SK-N-SH treated with all-trans-retinoic acid at 6 μM for 48 hours (cell line): ENCODE measurements at regions not wholly inside any gene's neighbourhood (a gene's known extent, or its start where the extent isn't known, plus 50 kb on each side); places are given as distances from the start of the nearest gene placed in this dataset.

Experiments used
- ATAC-seq: fragments of 200-7000 bp; cut with Tn5 transposase; 3 replicates; pipeline ENCODE4 v1.9.1; 2020; ENCODE audit warnings: mild to moderate bottlenecking, moderate library complexity
- ARNTL ChIP-seq: fragments of 450-650 bp; formaldehyde crosslinking; IDR thresholded peaks from 2 replicates; pipeline ENCODE4 v1.5.0; 2020; ENCODE audit warnings: low read depth, mild to moderate bottlenecking, moderate library complexity, borderline replicate concordance
- CREB5 ChIP-seq: fragments of 250-450 bp; sonication (Bioruptor Pico); IDR thresholded peaks from 2 replicates; pipeline ENCODE4 v1.5.1; 2020; ENCODE audit warnings: low read depth, mild to moderate bottlenecking, moderate library complexity
- CSDC2 ChIP-seq: fragments of 250-450 bp; sonication (Bioruptor Pico); IDR thresholded peaks from 2 replicates; pipeline ENCODE4 v1.5.0; 2020; ENCODE audit warnings: mild to moderate bottlenecking, moderate library complexity
- ESRRG ChIP-seq: fragments of 250-450 bp; sonication (Bioruptor Pico); IDR thresholded peaks from 2 replicates; pipeline ENCODE4 v1.6.1; 2021; ENCODE audit warnings: mild to moderate bottlenecking
- ISL1 ChIP-seq: fragments of 250-450 bp; sonication (Bioruptor Pico); IDR thresholded peaks from 2 replicates; pipeline ENCODE4 v2.1.2; 2022; ENCODE audit warnings: mild to moderate bottlenecking, moderate library complexity
- OSR1 ChIP-seq: fragments of 250-450 bp; sonication (Bioruptor Pico); IDR thresholded peaks from 2 replicates; pipeline ENCODE4 v1.8.0; 2022; ENCODE audit warnings: moderate library complexity, mild to moderate bottlenecking, inconsistent platforms
- PATZ1 ChIP-seq: fragments of 250-450 bp; sonication (Bioruptor Pico); IDR thresholded peaks from 2 replicates; pipeline ENCODE4 v1.8.0; 2020; ENCODE audit warnings: mild to moderate bottlenecking, moderate library complexity, borderline replicate concordance
- POU6F1 ChIP-seq: fragments of 250-450 bp; sonication (Bioruptor Pico); IDR thresholded peaks from 2 replicates; pipeline ENCODE4 v1.8.0; 2021; ENCODE audit warnings: low read depth, mild to moderate bottlenecking, moderate library complexity, borderline replicate concordance
- PPARA ChIP-seq: fragments of 250-450 bp; sonication (Bioruptor Pico); IDR thresholded peaks from 2 replicates; pipeline ENCODE4 v1.5.0; 2020; ENCODE audit warnings: mild to moderate bottlenecking, borderline replicate concordance
- RARB ChIP-seq: fragments of 250-450 bp; sonication (Bioruptor Pico); IDR thresholded peaks from 2 replicates; pipeline ENCODE4 v1.8.0; 2021; ENCODE audit warnings: mild to moderate bottlenecking, moderate library complexity
- SNAI2 ChIP-seq: fragments of 250-450 bp; sonication (Bioruptor Pico); IDR thresholded peaks from 2 replicates; pipeline ENCODE4 v1.5.0; 2020; ENCODE audit warnings: mild to moderate bottlenecking, moderate library complexity
- TOX ChIP-seq: fragments of 250-450 bp; sonication (Bioruptor Pico); IDR thresholded peaks from 2 replicates; pipeline ENCODE4 v1.8.0; 2021; ENCODE audit warnings: mild to moderate bottlenecking, moderate library complexity, borderline replicate concordance
- ZC3H10 ChIP-seq: fragments of 250-450 bp; sonication (Bioruptor Pico); IDR thresholded peaks from 2 replicates; pipeline ENCODE4 v1.5.1; 2021; ENCODE audit warnings: mild to moderate bottlenecking, moderate library complexity
- ZFP3 ChIP-seq: fragments of 250-450 bp; sonication (Bioruptor Pico); IDR thresholded peaks from 2 replicates; pipeline ENCODE4 v1.5.0; 2020; ENCODE audit warnings: mild to moderate bottlenecking, moderate library complexity
- ZFP30 ChIP-seq: fragments of 450-650 bp; formaldehyde crosslinking; IDR thresholded peaks from 2 replicates; pipeline ENCODE4 v1.5.0; 2022; ENCODE audit warnings: mild to moderate bottlenecking, moderate library complexity
- ZNF565 ChIP-seq: fragments of 450-650 bp; formaldehyde crosslinking; conservative IDR thresholded peaks from 2 replicates; pipeline ENCODE4 v1.5.0; 2020; ENCODE audit warnings: low read depth, mild to moderate bottlenecking, moderate library complexity
- ZNF70 ChIP-seq: fragments of 450-650 bp; formaldehyde crosslinking; IDR thresholded peaks from 2 replicates; pipeline ENCODE4 v1.5.0; 2020; ENCODE audit warnings: mild to moderate bottlenecking, moderate library complexity
- ZNF8 ChIP-seq: fragments of 450-650 bp; formaldehyde crosslinking; IDR thresholded peaks from 2 replicates; pipeline ENCODE4 v1.5.0; 2020; ENCODE audit warnings: mild to moderate bottlenecking, moderate library complexity
- TF ChIP-seq, protein P1 (sequence below): fragments of 250-450 bp; sonication (Bioruptor Pico); IDR thresholded peaks from 2 replicates; pipeline ENCODE4 v1.5.0; 2020; ENCODE audit warnings: mild to moderate bottlenecking, moderate library complexity
- TF ChIP-seq, protein P2 (sequence below): fragments of 250-450 bp; sonication (Bioruptor Pico); IDR thresholded peaks from 2 replicates; pipeline ENCODE4 v1.5.1; 2021; ENCODE audit warnings: mild to moderate bottlenecking, moderate library complexity

DNA sequence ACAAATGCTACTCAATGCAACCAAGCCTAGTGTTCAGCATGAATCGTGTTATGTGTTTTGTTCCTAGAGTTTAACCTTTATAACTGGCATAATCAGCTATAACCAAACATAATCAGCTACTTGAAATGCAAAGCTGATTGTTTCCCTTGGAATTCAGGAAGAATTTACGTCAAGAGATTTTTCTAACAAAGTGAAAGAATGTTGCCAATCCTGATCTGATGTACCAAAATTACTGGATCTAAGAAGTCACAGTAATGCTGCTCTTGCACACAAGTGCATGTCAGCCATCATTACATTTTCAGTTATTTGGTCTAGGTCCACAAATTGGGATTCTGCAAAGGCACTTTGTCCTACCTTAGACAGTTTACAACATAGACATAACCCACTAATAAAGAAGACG is 662.3 kb upstream of the SEMA6A start:
- ATAC-seq = no peak
- no peak for TF ChIP-seq POU6F1 (CRISPR knock-in tag)
- no peak for TF ChIP-seq CSDC2 (CRISPR knock-in tag)
- no peak for TF ChIP-seq PPARA (CRISPR knock-in tag)
- TF ChIP-seq, protein P1, sequence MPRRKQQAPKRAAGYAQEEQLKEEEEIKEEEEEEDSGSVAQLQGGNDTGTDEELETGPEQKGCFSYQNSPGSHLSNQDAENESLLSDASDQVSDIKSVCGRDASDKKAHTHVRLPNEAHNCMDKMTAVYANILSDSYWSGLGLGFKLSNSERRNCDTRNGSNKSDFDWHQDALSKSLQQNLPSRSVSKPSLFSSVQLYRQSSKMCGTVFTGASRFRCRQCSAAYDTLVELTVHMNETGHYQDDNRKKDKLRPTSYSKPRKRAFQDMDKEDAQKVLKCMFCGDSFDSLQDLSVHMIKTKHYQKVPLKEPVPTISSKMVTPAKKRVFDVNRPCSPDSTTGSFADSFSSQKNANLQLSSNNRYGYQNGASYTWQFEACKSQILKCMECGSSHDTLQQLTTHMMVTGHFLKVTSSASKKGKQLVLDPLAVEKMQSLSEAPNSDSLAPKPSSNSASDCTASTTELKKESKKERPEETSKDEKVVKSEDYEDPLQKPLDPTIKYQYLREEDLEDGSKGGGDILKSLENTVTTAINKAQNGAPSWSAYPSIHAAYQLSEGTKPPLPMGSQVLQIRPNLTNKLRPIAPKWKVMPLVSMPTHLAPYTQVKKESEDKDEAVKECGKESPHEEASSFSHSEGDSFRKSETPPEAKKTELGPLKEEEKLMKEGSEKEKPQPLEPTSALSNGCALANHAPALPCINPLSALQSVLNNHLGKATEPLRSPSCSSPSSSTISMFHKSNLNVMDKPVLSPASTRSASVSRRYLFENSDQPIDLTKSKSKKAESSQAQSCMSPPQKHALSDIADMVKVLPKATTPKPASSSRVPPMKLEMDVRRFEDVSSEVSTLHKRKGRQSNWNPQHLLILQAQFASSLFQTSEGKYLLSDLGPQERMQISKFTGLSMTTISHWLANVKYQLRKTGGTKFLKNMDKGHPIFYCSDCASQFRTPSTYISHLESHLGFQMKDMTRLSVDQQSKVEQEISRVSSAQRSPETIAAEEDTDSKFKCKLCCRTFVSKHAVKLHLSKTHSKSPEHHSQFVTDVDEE = no peak
- TF ChIP-seq, protein P2, sequence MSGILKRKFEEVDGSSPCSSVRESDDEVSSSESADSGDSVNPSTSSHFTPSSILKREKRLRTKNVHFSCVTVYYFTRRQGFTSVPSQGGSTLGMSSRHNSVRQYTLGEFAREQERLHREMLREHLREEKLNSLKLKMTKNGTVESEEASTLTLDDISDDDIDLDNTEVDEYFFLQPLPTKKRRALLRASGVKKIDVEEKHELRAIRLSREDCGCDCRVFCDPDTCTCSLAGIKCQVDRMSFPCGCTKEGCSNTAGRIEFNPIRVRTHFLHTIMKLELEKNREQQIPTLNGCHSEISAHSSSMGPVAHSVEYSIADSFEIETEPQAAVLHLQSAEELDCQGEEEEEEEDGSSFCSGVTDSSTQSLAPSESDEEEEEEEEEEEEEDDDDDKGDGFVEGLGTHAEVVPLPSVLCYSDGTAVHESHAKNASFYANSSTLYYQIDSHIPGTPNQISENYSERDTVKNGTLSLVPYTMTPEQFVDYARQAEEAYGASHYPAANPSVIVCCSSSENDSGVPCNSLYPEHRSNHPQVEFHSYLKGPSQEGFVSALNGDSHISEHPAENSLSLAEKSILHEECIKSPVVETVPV = no peak
- no peak for TF ChIP-seq ZC3H10
- no peak for TF ChIP-seq RARB
- no peak for TF ChIP-seq ZNF565
- TF ChIP-seq ISL1 = no peak
- no peak for TF ChIP-seq SNAI2
- TF ChIP-seq CREB5 (CRISPR knock-in tag) = no peak
- no peak for TF ChIP-seq TOX (CRISPR knock-in tag)
- TF ChIP-seq PATZ1 (CRISPR knock-in tag) = no peak
- TF ChIP-seq ZFP30 (CRISPR knock-in tag) = no peak
- TF ChIP-seq ARNTL (CRISPR knock-in tag) = no peak
- no peak for TF ChIP-seq OSR1 (CRISPR knock-in tag)

- no peak for TF ChIP-seq CREB5 (CRISPR knock-in tag)
- no peak for TF ChIP-seq RARB
- no peak for TF ChIP-seq ESRRG
- no peak for TF ChIP-seq PATZ1 (CRISPR knock-in tag)
- TF ChIP-seq TOX (CRISPR knock-in tag) = no peak
- TF ChIP-seq CSDC2 (CRISPR knock-in tag) = no peak
- TF ChIP-seq, protein P2 = no peak
- no peak for TF ChIP-seq ZNF8 (CRISPR knock-in tag)
- TF ChIP-seq ISL1 = no peak
- no peak for TF ChIP-seq ZC3H10
- no peak for TF ChIP-seq OSR1 (CRISPR knock-in tag)
- TF ChIP-seq ZFP3 (CRISPR knock-in tag) = no peak
- no peak for TF ChIP-seq ARNTL (CRISPR knock-in tag)
- TF ChIP-seq ZFP30 (CRISPR knock-in tag) = no peak
- TF ChIP-seq ZNF70 (CRISPR knock-in tag) = no peak
- TF ChIP-seq PPARA (CRISPR knock-in tag) = no peak
- no peak for TF ChIP-seq ZNF565
- TF ChIP-seq, all 23 proteins: peak for 0
- no peak for ATAC-seq
These were observed 661.2 kb upstream of the SEMA6A start for GRCh38 chr5:117235786-117236185.
